HG02870 (cell line): ENCODE measurements at regions not wholly inside any gene's neighbourhood (a gene's known extent, or its start where the extent isn't known, plus 50 kb on each side); places are given as distances from the start of the nearest gene placed in this dataset.

Source experiments
- ATAC-seq: cut with Tn5 transposase; IDR thresholded peaks from one replicate; pipeline ENCODE4 v1.9.1; 2021; ENCODE audit warnings: mild to moderate bottlenecking, moderate library complexity; ENCODE audit not compliant: unreplicated experiment

GRCh38 chr2:8572712-8573233 lies 109.1 kb upstream of the ID2 start:
- ATAC-seq, result no peak

- no peak for ATAC-seq
These were observed 108.5 kb upstream of the ID2 start for GRCh38 chr2:8573234-8573941.

GRCh38 chr2:8573942-8574195 lies 108.0 kb upstream of the ID2 start:
- no peak for ATAC-seq

- peak; percentile 70 for ATAC-seq
These were observed 107.4 kb upstream of the ID2 start for GRCh38 chr2:8574196-8575037.

- no peak for ATAC-seq
These were observed 106.6 kb upstream of the ID2 start for GRCh38 chr2:8575038-8575833.

- ATAC-seq, result no peak
These were observed 105.9 kb upstream of the ID2 start for GRCh38 chr2:8575834-8576423.

GRCh38 chr2:8576525-8577167 lies 105.2 kb upstream of the ID2 start:
- no peak for ATAC-seq

GRCh38 chr2:8577573-8577972 lies 104.3 kb upstream of the ID2 start:
- ATAC-seq, result no peak

GRCh38 chr2:8578335-8579244 lies 103.3 kb upstream of the ID2 start:
- ATAC-seq, result no peak

- no peak for ATAC-seq
These were observed 102.3 kb upstream of the ID2 start for GRCh38 chr2:8579485-8580085.

GRCh38 chr2:8580316-8581233 lies 101.3 kb upstream of the ID2 start:
- ATAC-seq, result no peak

- no peak for ATAC-seq
These were observed 100.7 kb upstream of the ID2 start for GRCh38 chr2:8581234-8581561.

GRCh38 chr2:8581601-8582041 lies 100.2 kb upstream of the ID2 start:
- no peak for ATAC-seq

- ATAC-seq, result no peak
These were observed 99.7 kb upstream of the ID2 start for GRCh38 chr2:8582191-8582590.

- ATAC-seq, result no peak
These were observed 99.0 kb upstream of the ID2 start for GRCh38 chr2:8582651-8583399.

- peak; percentile 72 for ATAC-seq
These were observed 98.3 kb upstream of the ID2 start for GRCh38 chr2:8583400-8584173.
